Activated T-helper 2 cell treated with anti-CD3 and anti-CD28 coated beads, Interferon-gamma antibody, Interleukin-2, Interleukin-4, amounts not matched to agents 10 μg/mL and 5 μg/mL and 100 μg/mL, durations not matched to agents 14 hours and 24 hours and 36 hours (primary cell): ENCODE measurements at regions not wholly inside any gene's neighbourhood (a gene's known extent, or its start where the extent isn't known, plus 50 kb on each side); places are given as distances from the start of the nearest gene placed in this dataset.

Experiments
- DNase-seq: peaks from one replicate; pipeline ENCODE4 v3.0.0; 2021; ENCODE audit warnings: low spot score
- H3K27ac Mint-ChIP-seq: one replicate; pipeline ENCODE4 v1.8.0; 2021; ENCODE audit warnings: mixed read lengths
- H3K27me3 Mint-ChIP-seq: one replicate; pipeline ENCODE4 v1.8.0; 2021; ENCODE audit warnings: low read depth, mixed read lengths
- H3K36me3 Mint-ChIP-seq: one replicate; pipeline ENCODE4 v1.8.0; 2021; ENCODE audit warnings: low read depth, mixed read lengths
- H3K4me1 Mint-ChIP-seq: one replicate; pipeline ENCODE4 v1.8.0; 2021; ENCODE audit warnings: low read depth, mixed read lengths
- H3K4me3 Mint-ChIP-seq: one replicate; pipeline ENCODE4 v1.8.0; 2021; ENCODE audit warnings: low read depth, mild to moderate bottlenecking, moderate library complexity, mixed read lengths
- H3K9me3 Mint-ChIP-seq: one replicate; pipeline ENCODE4 v1.8.0; 2021; ENCODE audit warnings: mixed read lengths
- intact Hi-C: fragments of 100-400 bp; cut with micrococcal nuclease; formaldehyde crosslinking; loops from one replicate; pipeline ENCODE4 v1.15.1; 2023

DNA sequence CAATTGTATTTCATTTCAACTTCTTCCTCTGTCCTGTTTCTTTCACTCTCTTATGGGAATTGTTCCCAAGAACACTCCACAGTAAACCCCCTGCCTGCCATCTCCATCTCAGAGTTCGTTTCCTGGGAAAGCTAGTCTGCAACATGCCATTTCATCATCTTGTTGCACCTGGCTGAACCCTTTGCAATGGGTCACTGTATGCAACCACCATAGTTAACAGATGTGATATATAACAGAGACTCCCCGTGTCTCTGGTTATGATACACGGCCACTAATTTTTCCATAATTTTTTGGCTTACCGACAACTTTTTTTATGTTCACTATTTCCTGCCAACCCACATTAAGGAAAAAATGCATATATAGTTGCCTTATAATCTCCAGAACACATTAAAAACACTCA is 95.5 kb downstream of the CHST2 start:
- H3K27me3 Mint-ChIP-seq, result no peaks in the 10 kb centered on the region
- H3K9me3 Mint-ChIP-seq, result no peaks in the 10 kb centered on the region
- peaks cover 21% of the 10 kb centered on the region for H3K4me1 Mint-ChIP-seq
- intact Hi-C loops, result no loop called here
- H3K27ac Mint-ChIP-seq, result no peak overlapping the region
- H3K4me3 Mint-ChIP-seq, result no peak overlapping the region
- no peaks in the 10 kb centered on the region for H3K36me3 Mint-ChIP-seq
- DNase-seq, result no peak
